ENCODE measurements at regions not wholly inside any gene's neighbourhood (a gene's known extent, or its start where the extent isn't known, plus 50 kb on each side); places are given as distances from the start of the nearest gene placed in this dataset.

- H3K4me3 ChIP-seq (ENCODE audit: low read length, poor library complexity, severe bottlenecking): no peak overlapping the region
- TF ChIP-seq CTCF (conservative IDR thresholded peaks at IDR 0.05; ENCODE audit: low read length) (no peak), EZH2phosphoT487 (IDR thresholded peaks at IDR 0.05; ENCODE audit: borderline replicate concordance) (no peak)
- H2AFZ ChIP-seq (ENCODE audit: low read length): no peak overlapping the region
- H3K27me3 ChIP-seq (ENCODE audit: insufficient read depth, low read length, poor library complexity, severe bottlenecking): peaks cover 100% of the 10 kb centered on the region
- H3F3A ChIP-seq (ENCODE audit: low read depth): no peaks in the 10 kb centered on the region
- no peaks in the 10 kb centered on the region for H3K9me2 ChIP-seq (replicated peaks; ENCODE audit: low read depth, low read length)
- H3K79me2 ChIP-seq (ENCODE audit: insufficient read depth, low read length): no peaks in the 10 kb centered on the region
- no peaks in the 10 kb centered on the region for H3K4me1 ChIP-seq (ENCODE audit: insufficient read depth, low read length, poor library complexity, severe bottlenecking)
- no peaks in the 10 kb centered on the region for H3K9me3 ChIP-seq (ENCODE audit: insufficient read depth, low read depth, low read length)
- H3K4me2 ChIP-seq (ENCODE audit: low read depth, low read length, poor library complexity, severe bottlenecking): no peak overlapping the region
- H3K36me3 ChIP-seq (ENCODE audit: insufficient read depth, low read length): no peaks in the 10 kb centered on the region
- no peak overlapping the region for H3K9ac ChIP-seq (ENCODE audit: low read depth, low read length, poor library complexity, severe bottlenecking)
- H4K20me1 ChIP-seq (ENCODE audit: insufficient read depth, low read length, poor library complexity, severe bottlenecking): no peaks in the 10 kb centered on the region
Measured at GRCh38 chr6:121694389-121694788, 258.9 kb downstream of the GJA1 start.

GRCh38 chr6:121694801-121695251, 259.4 kb downstream of the GJA1 start:
- Histone ChIP-seq H2AFZ (ENCODE audit: low read length) (no peak overlapping the region), H3K4me2 (ENCODE audit: low read depth, low read length, poor library complexity, severe bottlenecking) (no peak overlapping the region), H3K9me2 (replicated peaks; ENCODE audit: low read depth, low read length) (no peaks in the 10 kb centered on the region), H3K4me1 (ENCODE audit: insufficient read depth, low read length, poor library complexity, severe bottlenecking) (no peaks in the 10 kb centered on the region), H3F3A (ENCODE audit: low read depth) (no peaks in the 10 kb centered on the region), H3K9ac (ENCODE audit: low read depth, low read length, poor library complexity, severe bottlenecking) (no peak overlapping the region), H3K9me3 (ENCODE audit: insufficient read depth, low read depth, low read length) (no peaks in the 10 kb centered on the region), H4K20me1 (ENCODE audit: insufficient read depth, low read length, poor library complexity, severe bottlenecking) (no peaks in the 10 kb centered on the region), H3K36me3 (ENCODE audit: insufficient read depth, low read length) (no peaks in the 10 kb centered on the region), H3K27me3 (ENCODE audit: insufficient read depth, low read length, poor library complexity, severe bottlenecking) (peaks cover 96% of the 10 kb centered on the region), H3K4me3 (ENCODE audit: low read length, poor library complexity, severe bottlenecking) (no peak overlapping the region), H3K79me2 (ENCODE audit: insufficient read depth, low read length) (no peaks in the 10 kb centered on the region)
- TF ChIP-seq CTCF (conservative IDR thresholded peaks at IDR 0.05; ENCODE audit: low read length): no peak
- no peak for TF ChIP-seq EZH2phosphoT487 (IDR thresholded peaks at IDR 0.05; ENCODE audit: borderline replicate concordance)

- no peak overlapping the region for H2AFZ ChIP-seq (ENCODE audit: low read length)
- H3K9me3 ChIP-seq (ENCODE audit: insufficient read depth, low read depth, low read length): no peaks in the 10 kb centered on the region
- no peaks in the 10 kb centered on the region for H3F3A ChIP-seq (ENCODE audit: low read depth)
- no peak overlapping the region for H3K9ac ChIP-seq (ENCODE audit: low read depth, low read length, poor library complexity, severe bottlenecking)
- H3K4me2 ChIP-seq (ENCODE audit: low read depth, low read length, poor library complexity, severe bottlenecking): no peak overlapping the region
- no peaks in the 10 kb centered on the region for H3K79me2 ChIP-seq (ENCODE audit: insufficient read depth, low read length)
- H3K4me3 ChIP-seq (ENCODE audit: low read length, poor library complexity, severe bottlenecking): no peak overlapping the region
- H3K27me3 ChIP-seq (ENCODE audit: insufficient read depth, low read length, poor library complexity, severe bottlenecking): peaks cover 91% of the 10 kb centered on the region
- H3K4me1 ChIP-seq (ENCODE audit: insufficient read depth, low read length, poor library complexity, severe bottlenecking): no peaks in the 10 kb centered on the region
- no peaks in the 10 kb centered on the region for H4K20me1 ChIP-seq (ENCODE audit: insufficient read depth, low read length, poor library complexity, severe bottlenecking)
- TF ChIP-seq CTCF (conservative IDR thresholded peaks at IDR 0.05; ENCODE audit: low read length) (no peak), EZH2phosphoT487 (IDR thresholded peaks at IDR 0.05; ENCODE audit: borderline replicate concordance) (no peak)
- no peaks in the 10 kb centered on the region for H3K36me3 ChIP-seq (ENCODE audit: insufficient read depth, low read length)
- H3K9me2 ChIP-seq (replicated peaks; ENCODE audit: low read depth, low read length): no peaks in the 10 kb centered on the region
Measured at GRCh38 chr6:121695329-121695728, 259.9 kb downstream of the GJA1 start.

Measured in Loucy (cell line).